ENCODE measurements at regions not wholly inside any gene's neighbourhood (a gene's known extent, or its start where the extent isn't known, plus 50 kb on each side); places are given as distances from the start of the nearest gene placed in this dataset.

- DNase-seq (ENCODE audit: low spot score), result peak; percentile 6
Observed at GRCh38 chr2:208545403-208546042, 138.9 kb downstream of the PTH2R start.

DNA sequence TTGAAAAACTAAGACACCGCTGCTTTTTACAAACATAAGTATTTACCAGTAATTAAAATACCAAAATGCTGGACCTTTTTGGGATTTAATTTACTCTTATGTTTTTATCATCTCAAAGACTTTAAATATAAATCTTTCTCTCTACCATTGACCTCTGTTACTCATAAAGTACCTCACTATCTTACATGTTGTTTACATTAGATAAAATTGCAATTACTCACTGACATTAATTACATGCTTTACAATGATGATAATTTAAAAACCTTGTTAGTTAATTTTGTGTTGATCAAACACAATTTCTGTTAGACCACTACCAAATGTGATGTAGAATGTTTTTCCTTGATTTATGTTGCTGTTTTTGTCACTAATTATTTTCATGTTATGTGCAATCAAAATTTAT is 139.5 kb downstream of the PTH2R start:
- DNase-seq (ENCODE audit: low spot score), result no peak

GRCh38 chr2:208546860-208547650 is 140.5 kb downstream of the PTH2R start:
- DNase-seq (ENCODE audit: low spot score), result no peak

DNA sequence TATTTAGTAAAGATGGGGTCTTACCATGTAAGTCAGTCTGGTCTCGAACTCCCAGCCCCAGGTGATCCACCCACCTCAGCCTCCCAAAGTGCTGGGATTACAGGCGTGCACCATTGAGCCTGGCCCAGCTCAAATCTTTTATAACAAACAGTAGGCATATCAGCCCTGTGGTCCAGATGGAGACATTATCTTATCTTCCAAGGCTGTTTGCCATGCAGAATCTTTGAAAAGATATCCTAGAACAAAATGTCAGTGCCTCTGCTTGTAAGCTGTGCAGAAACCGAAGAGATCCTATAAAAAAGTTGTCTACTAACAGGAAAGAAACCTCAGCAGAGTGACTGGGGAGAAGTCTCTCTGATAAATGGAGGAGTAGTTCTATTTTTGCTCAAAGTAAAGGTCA is 142.1 kb downstream of the PTH2R start:
- no peak for DNase-seq (ENCODE audit: low spot score)

DNA sequence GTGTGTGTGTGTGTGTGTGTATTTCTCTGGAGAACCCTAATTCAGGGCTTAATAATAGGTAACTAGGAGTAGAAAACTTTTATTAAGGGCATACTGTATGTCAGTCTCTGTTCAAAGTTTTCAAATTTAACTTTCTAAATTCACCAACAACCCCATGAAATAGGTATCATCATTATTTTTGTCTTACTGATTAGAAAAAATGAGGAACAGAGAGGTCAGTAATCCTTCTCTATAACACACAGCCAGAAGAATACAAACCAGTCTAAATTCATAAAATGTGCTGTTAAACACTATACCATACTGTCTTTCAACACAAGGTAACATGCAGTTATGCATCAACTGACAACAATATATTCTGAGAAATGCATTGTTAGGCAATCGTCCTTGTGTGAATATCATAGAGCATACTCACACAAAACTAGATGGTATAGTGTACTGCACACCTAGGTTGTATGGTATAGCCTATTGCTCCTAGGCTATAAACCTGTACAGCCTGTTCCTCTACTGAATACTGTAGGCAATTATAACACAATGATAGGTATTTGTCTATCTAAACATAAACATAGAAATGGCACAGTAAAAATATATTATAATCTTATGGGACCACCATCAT is 143.1 kb downstream of the PTH2R start:
- no peak for DNase-seq (ENCODE audit: low spot score)

GRCh38 chr2:208552943-208553342 is 146.4 kb downstream of the PTH2R start:
- DNase-seq (ENCODE audit: low spot score), result no peak

GRCh38 chr2:208556983-208557484 is 150.4 kb downstream of the PTH2R start:
- DNase-seq (ENCODE audit: low spot score), result no peak

- no peak for DNase-seq (ENCODE audit: low spot score)
Observed at GRCh38 chr2:208565690-208566416, 159.3 kb downstream of the PTH2R start.

- DNase-seq (ENCODE audit: low spot score), result no peak
Observed at GRCh38 chr2:208568203-208568602, 161.6 kb downstream of the PTH2R start.

DNA sequence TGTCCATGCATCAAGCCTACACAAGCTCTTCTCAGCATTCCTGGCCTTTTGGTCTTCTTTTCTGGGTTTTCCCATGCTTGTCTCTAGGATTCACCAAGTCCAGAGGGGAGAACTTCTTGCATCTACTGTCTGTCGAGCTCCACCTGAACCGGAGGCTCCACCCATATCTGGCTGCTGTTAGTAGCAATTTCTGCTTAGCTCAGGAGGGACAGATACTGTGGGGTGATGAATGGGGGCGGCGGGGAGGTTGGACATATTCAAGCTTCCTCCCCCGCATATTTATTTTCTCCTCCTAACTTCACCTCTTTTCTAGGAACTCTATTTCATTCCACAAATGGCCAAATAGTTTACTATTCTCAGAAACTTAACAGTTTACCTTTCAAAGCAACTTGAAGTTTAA is 163.5 kb downstream of the PTH2R start:
- DNase-seq (ENCODE audit: low spot score), result no peak

DNA sequence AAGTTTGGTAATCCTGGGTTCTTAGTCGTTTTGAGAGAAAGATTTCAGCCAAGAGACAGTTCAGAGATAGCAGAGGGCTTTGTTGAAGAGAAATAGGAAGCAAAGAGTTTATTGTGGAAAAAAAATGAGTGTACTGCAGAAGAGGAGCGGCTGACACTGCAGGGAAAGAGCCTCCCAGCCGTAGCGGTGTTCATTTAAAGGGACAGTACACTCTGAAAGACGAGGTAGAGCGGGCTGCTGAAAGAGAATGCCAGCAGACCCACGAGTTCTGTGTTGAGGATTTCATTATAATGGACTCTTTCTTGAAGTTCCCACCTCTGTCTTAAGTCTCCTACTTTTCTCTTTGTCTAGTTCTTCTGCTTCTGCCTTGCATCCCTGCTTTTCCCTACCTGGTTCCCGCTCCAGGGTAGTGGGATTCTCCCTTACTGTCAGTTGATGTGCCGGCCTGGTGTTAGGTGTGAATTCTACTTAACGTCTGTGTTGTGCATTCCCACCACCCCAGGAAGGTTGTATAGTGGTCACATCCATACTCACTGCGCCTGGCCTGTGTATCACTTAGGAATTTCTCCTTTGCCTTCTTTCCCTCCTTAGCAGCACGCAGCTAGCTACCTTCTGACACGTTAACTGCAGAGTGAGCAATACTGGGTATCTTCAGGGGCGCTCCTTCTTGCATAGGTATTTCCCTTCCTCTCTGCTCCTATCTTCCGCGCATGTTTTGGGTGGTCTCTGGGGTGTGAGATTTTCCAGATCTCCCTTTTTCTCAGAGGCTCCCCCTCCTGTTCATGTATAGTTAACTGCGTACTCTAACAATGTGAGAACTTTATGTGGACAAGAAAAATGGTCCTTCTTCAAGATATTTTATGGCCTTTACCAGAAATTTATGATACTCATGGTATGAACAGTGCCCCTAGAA is 164.5 kb downstream of the PTH2R start:
- no peak for DNase-seq (ENCODE audit: low spot score)

DNA sequence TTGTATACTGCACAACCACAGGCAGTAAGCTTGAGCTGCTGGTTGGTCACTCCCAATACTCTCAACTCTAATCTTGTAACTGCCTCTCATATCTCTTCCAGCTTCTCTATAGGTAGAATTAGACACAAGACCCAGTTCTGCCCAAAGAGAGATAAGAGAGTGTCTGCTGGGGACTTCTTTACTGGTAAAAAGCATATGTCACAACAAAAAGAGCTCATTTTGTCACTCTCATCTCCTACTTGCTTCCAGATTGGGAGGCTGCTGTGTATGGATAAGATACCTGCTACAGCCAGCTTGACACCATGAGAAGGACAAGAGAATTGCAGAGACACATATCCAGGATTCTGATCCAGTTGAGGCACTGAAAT is 165.2 kb downstream of the PTH2R start:
- no peak for DNase-seq (ENCODE audit: low spot score)

- no peak for DNase-seq (ENCODE audit: low spot score)
Observed at GRCh38 chr2:208573569-208573968, 167.0 kb downstream of the PTH2R start.

DNA sequence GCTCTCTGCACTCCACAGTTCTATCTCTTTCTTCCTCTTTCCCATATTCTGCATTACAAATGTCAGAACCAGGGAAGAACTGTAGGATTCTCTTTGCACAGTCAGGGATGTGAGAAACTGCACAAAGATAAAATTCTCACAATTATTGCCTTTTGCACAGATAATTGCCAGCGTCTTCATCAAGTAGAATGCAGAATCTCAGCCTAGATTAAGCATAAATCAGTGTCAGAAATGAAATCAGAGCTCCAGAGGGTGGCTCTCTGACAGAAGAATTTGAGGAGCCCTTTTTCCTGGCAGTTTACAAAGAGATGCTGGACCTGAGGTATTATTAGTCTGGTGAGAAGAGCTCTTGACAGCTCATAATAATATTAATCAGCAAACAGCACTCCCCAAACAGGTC is 173.1 kb downstream of the PTH2R start:
- DNase-seq (ENCODE audit: low spot score), result no peak

- no peak for DNase-seq (ENCODE audit: low spot score)
Observed at GRCh38 chr2:208584378-208584985, 177.9 kb downstream of the PTH2R start.

- DNase-seq (ENCODE audit: low spot score), result no peak
Observed at GRCh38 chr2:208586516-208586915, 179.9 kb downstream of the PTH2R start.

DNA sequence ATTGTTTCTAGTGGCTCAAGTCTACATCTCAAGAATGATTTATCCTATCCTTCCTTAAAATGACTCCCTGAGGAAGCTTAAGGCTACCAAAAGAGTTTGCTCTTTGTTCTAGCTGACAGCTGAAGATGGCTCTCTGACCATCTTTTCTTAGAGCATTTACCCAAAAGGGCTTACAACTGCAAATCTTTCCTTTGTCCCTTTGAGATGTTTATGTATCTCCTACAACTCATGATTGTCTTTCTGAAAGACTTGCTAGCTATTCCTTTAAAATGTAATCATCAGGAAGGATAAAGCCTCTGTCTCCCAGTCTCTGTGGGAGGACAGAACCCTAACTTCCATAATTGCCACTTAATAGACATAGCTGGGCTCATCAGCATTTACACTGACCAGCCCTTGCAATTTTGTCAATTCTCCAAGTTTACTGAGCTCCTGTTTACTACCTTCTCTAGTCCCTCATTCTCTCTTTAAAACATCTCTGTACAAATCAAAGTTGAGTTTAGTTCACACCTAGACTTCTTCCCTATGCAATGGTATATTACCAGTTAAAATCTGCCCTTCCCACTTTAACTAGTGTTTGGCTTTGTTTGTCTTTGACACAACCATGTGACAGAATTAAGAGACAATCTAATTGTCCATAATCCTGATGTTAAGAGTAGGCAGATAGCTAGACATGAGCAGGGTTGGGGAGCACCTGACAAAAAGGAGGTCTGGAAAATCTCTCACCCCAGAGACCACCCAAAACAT is 188.2 kb downstream of the PTH2R start:
- no peak for DNase-seq (ENCODE audit: low spot score)

DNA sequence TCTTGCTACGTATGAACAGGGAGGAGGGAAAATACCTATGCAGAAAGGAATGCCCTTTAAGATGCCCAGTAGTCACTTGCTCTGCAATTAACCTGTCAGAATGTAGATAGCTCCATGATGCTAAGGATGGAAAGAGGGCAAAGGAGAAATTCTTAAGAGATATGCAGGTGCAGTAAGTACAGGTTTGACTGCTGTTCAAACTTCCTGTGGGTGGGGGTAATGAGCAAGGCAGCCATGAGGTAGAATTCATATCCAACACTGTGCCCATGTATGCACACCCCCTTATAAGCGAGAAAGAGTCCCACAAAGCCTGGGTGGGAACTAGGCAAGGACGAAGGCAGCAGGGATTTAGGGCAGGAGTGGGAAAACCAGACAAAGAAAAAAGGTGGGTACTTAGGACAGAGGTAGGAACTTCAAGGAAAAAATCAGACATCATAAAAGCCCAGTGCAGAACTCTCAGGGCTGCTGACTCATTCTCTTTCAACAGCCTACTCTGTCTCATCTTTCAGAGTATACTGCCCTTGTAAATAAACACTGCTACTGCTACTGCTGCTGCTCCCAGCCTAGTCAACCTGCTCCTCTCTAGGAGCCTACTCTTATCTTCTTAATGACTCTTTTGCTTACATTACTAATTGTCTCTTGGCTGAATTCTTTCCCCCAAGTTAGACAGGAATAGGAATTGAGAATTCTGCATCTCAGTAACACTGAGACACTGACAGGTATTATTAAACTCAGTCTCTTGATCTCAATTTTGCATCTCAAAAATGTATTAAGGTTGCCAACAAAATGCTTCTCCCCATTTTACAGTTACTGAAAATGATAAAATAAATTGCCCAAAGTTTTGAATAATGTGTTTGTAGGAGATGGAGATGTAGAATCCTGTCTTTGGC is 189.0 kb downstream of the PTH2R start:
- peak; percentile 11 for DNase-seq (ENCODE audit: low spot score)

- DNase-seq (ENCODE audit: low spot score), result no peak
Observed at GRCh38 chr2:208607694-208608093, 201.1 kb downstream of the PTH2R start.

Measured in HuH-7.5 (cell line).